CD4-positive, alpha-beta T cell (primary cell): ENCODE measurements at regions not wholly inside any gene's neighbourhood (a gene's known extent, or its start where the extent isn't known, plus 50 kb on each side); places are given as distances from the start of the nearest gene placed in this dataset.

Experiments used
- ATAC-seq: fragments of 200-7000 bp; cut with Tn5 transposase; one replicate; pipeline ENCODE4 v1.10.0; 2022; ENCODE audit warnings: mild to moderate bottlenecking; ENCODE audit not compliant: poor library complexity
- CTCF ChIA-PET: fragments of 350-600 bp; sonication (Branson Sonifier 250); formaldehyde crosslinking; loops from one replicate; lab custom pipeline; 2021; ENCODE audit warnings: antibody characterized with exemption, inconsistent platforms; lab: Charles Lee
- POLR2A ChIA-PET: fragments of 350-600 bp; sonication (Branson Sonifier 250); formaldehyde crosslinking; loops from one replicate; lab custom pipeline; 2021; ENCODE audit warnings: antibody characterized with exemption, inconsistent platforms; lab: Charles Lee
- DNase-seq, 14 experiments: peaks; one replicate each; pipeline ENCODE4 v3.0.0-alpha.2; 2013 to 2020; ENCODE audit warnings: mixed read lengths in 2 of 14
- H3K27ac ChIP-seq, 2 donors: one replicate each; pipeline versions ENCODE4 v1.5.1 to v1.7.0; 2013; ENCODE audit warnings: low read length in 2 of 2, low read depth in 1 of 2, mild to moderate bottlenecking in 1 of 2
- H3K27me3 ChIP-seq, 2 experiments: 1 replicate in 1 of 2; 2 replicates in 1 of 2; pipeline versions ENCODE4 v1.6.1 to v1.7.0; 2013; ENCODE audit warnings: low read length in 2 of 2, control low read depth in 1 of 2, mild to moderate bottlenecking in 1 of 2, moderate library complexity in 1 of 2; ENCODE audit not compliant: insufficient read depth in 2 of 2, control insufficient read depth in 1 of 2
- H3K36me3 ChIP-seq: one replicate; pipeline ENCODE4 v1.6.1; 2013; ENCODE audit warnings: low read length, control low read depth; ENCODE audit not compliant: insufficient read depth
- H3K4me1 ChIP-seq: one replicate; pipeline ENCODE4 v1.6.1; 2013; ENCODE audit warnings: low read length, control low read depth; ENCODE audit not compliant: insufficient read depth
- H3K4me3 ChIP-seq: one replicate; pipeline ENCODE4 v1.5.1; 2013; ENCODE audit warnings: mild to moderate bottlenecking, low read length, moderate library complexity
- H3K9me3 ChIP-seq, 2 experiments: 1 replicate in 1 of 2; 2 replicates in 1 of 2; pipeline versions ENCODE4 v1.6.1 to v1.7.0; 2013; ENCODE audit warnings: low read length in 2 of 2, mild to moderate bottlenecking in 2 of 2, control low read depth in 1 of 2, moderate library complexity in 1 of 2; ENCODE audit not compliant: control insufficient read depth in 1 of 2, insufficient read depth in 1 of 2
- H3K27ac Mint-ChIP-seq: one replicate; pipeline ENCODE4 v1.8.0; 2020; ENCODE audit warnings: mixed read lengths
- H3K27me3 Mint-ChIP-seq: one replicate; pipeline ENCODE4 v1.8.0; 2021; ENCODE audit warnings: mixed read lengths
- H3K36me3 Mint-ChIP-seq: one replicate; pipeline ENCODE4 v1.8.0; 2021; ENCODE audit warnings: low read depth, mixed read lengths
- H3K4me1 Mint-ChIP-seq: one replicate; pipeline ENCODE4 v1.8.0; 2021; ENCODE audit warnings: low read depth, mixed read lengths
- H3K4me3 Mint-ChIP-seq: one replicate; pipeline ENCODE4 v1.8.0; 2020; ENCODE audit warnings: mild to moderate bottlenecking, mixed read lengths
- H3K9me3 Mint-ChIP-seq: one replicate; pipeline ENCODE4 v1.8.0; 2020; ENCODE audit warnings: mixed read lengths
- CTCF ChIP-seq: fragments of 200-600 bp; IDR thresholded peaks from one replicate; pipeline ENCODE4 v1.8.0; 2022; ENCODE audit warnings: antibody characterized with exemption, mild to moderate bottlenecking
- intact Hi-C, 2 experiments: fragments of 100-400 bp; cut with DNase I in 1 of 2; cut with micrococcal nuclease in 1 of 2; formaldehyde crosslinking; loops; one replicate each; pipeline versions ENCODE4 v1.15.1 to v1.9.0; 2023 to 2025; cut with DNase I, micrococcal nuclease

DNA sequence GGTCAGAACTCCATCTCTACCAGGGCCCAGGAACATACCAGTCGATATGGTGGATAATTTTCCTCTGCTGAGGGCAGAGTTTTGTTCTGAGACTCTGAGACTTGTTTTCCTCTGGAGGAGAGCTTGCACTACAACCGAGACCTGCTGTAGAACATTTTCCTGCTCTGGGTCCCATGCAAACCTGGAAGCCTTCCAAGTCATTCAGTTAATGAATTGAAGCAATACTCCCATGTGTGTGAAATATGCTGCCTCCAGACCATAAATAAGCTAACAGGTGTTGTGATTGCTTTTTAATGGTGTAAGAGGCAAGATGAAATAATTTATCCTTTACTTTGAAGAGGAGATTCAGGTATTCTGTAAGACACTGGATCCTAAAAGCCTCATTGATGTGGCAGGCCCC lies 372.8 kb downstream of the TMEM167A start:
- Histone ChIP-seq H3K27ac (no peak overlapping the region), H3K4me1 (no peaks in the 10 kb centered on the region), H3K9me3 (no peaks in the 10 kb centered on the region), H3K27me3 (no peaks in the 10 kb centered on the region), H3K36me3 (no peaks in the 10 kb centered on the region), H3K4me3 (no peak overlapping the region)
- DNase-seq (no peak), ATAC-seq (no peak)
- no peak for TF ChIP-seq CTCF
- POLR2A ChIA-PET, result no interaction called here
- H3K9me3 Mint-ChIP-seq, result peaks cover 4% of the 10 kb centered on the region
- CTCF ChIA-PET, result no interaction called here
- no peaks in the 10 kb centered on the region for H3K36me3 Mint-ChIP-seq
- H3K27ac Mint-ChIP-seq, result no peak overlapping the region
- peaks cover 4% of the 10 kb centered on the region for H3K27me3 Mint-ChIP-seq
- H3K4me3 Mint-ChIP-seq, result no peak overlapping the region
- H3K4me1 Mint-ChIP-seq, result no peaks in the 10 kb centered on the region
- intact Hi-C loops, result no loop called here

DNA sequence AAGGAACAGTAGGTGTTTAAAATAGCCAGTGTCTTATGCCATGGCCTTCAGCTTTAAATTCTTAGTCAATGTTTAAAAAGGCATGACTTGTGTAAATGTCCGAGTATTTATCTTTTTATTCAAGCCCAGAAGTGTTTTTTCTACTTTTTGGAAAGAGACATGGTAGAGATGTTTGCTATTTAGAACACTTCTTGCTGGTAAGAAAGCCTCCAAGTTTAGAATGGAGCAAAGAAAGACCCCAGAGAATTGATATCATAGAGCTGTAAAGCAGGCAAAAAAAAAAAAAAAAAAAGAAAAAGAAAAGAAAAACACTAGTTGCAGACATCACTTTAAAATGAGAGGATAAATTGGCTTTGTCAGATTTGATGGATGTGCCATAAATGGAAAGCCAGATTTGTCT lies 375.1 kb downstream of the TMEM167A start:
- H3K9me3 ChIP-seq, result no peaks in the 10 kb centered on the region
- no peaks in the 10 kb centered on the region for H3K27me3 ChIP-seq
- no peak for TF ChIP-seq CTCF
- intact Hi-C loops, result no loop called here
- no peaks in the 10 kb centered on the region for H3K4me1 Mint-ChIP-seq
- no peak overlapping the region for H3K4me3 Mint-ChIP-seq
- H3K4me1 ChIP-seq, result no peaks in the 10 kb centered on the region
- H3K27ac ChIP-seq, result no peak overlapping the region
- no peaks in the 10 kb centered on the region for H3K36me3 ChIP-seq
- CTCF ChIA-PET, result interaction anchor here (0.7 kb wide), 1 partner anchor 134 kb away, joined by 3 read pairs; no protein-coding TSS in a partner anchor
- no peaks in the 10 kb centered on the region for H3K36me3 Mint-ChIP-seq
- POLR2A ChIA-PET, result no interaction called here
- no peak for ATAC-seq
- no peak for DNase-seq
- no peak overlapping the region for H3K27ac Mint-ChIP-seq
- H3K9me3 Mint-ChIP-seq, result peaks cover 4% of the 10 kb centered on the region
- no peaks in the 10 kb centered on the region for H3K27me3 Mint-ChIP-seq
- no peak overlapping the region for H3K4me3 ChIP-seq

- H3K4me1 Mint-ChIP-seq, result no peaks in the 10 kb centered on the region
- H3K27me3 ChIP-seq, result no peaks in the 10 kb centered on the region
- no peak overlapping the region for H3K4me3 ChIP-seq
- intact Hi-C loops, result no loop called here
- POLR2A ChIA-PET, result no interaction called here
- H3K4me3 Mint-ChIP-seq, result no peak overlapping the region
- CTCF ChIA-PET, result no interaction called here
- H3K27me3 Mint-ChIP-seq, result no peaks in the 10 kb centered on the region
- no peaks in the 10 kb centered on the region for H3K9me3 Mint-ChIP-seq
- no peak overlapping the region for H3K27ac Mint-ChIP-seq
- H3K9me3 ChIP-seq, result no peaks in the 10 kb centered on the region
- no peaks in the 10 kb centered on the region for H3K36me3 ChIP-seq
- TF ChIP-seq CTCF, result no peak
- ATAC-seq, result no peak
- no peaks in the 10 kb centered on the region for H3K4me1 ChIP-seq
- DNase-seq, result no peak
- no peaks in the 10 kb centered on the region for H3K36me3 Mint-ChIP-seq
- H3K27ac ChIP-seq, result no peak overlapping the region
These were observed 377.5 kb downstream of the TMEM167A start for GRCh38 chr5:82699737-82700136.
